Epithelial cell of proximal tubule (primary cell): ENCODE measurements at regions not wholly inside any gene's neighbourhood (a gene's known extent, or its start where the extent isn't known, plus 50 kb on each side); places are given as distances from the start of the nearest gene placed in this dataset.

ENCODE experiments used
- DNase-seq: peaks from one replicate; pipeline ENCODE4 v3.0.0-alpha.2; 2011; ENCODE audit warnings: low read depth
- H3K4me3 ChIP-seq: 2 replicates; pipeline ENCODE4 v1.5.1; 2011; ENCODE audit warnings: low read depth, mild to moderate bottlenecking, low read length
- TF ChIP-seq, protein P1 (sequence below): conservative IDR thresholded peaks from 2 replicates; pipeline ENCODE4 v1.5.1; 2012; ENCODE audit warnings: low read depth, mild to moderate bottlenecking, low read length

DNA sequence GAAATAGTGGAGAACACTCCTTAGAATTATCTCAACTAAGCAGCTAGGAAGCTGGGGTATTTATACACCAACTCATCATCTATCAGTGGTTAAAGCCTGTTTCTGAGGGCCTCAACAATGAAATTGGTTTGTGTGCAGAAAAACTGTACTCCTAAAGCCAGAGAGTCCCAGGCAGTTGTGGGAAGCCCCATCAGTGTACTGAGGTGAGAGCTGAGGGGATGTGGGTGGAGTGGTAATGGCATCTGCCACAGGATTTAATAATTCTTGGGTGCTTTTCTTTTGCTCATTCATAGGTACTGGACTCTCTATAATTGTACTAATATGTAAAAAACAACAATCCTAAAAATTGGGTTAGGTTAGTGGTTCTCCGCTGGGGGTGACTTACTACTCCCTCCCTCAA lies 267.5 kb downstream of the PTEN start:
- H3K4me3 ChIP-seq: no peak overlapping the region

DNA sequence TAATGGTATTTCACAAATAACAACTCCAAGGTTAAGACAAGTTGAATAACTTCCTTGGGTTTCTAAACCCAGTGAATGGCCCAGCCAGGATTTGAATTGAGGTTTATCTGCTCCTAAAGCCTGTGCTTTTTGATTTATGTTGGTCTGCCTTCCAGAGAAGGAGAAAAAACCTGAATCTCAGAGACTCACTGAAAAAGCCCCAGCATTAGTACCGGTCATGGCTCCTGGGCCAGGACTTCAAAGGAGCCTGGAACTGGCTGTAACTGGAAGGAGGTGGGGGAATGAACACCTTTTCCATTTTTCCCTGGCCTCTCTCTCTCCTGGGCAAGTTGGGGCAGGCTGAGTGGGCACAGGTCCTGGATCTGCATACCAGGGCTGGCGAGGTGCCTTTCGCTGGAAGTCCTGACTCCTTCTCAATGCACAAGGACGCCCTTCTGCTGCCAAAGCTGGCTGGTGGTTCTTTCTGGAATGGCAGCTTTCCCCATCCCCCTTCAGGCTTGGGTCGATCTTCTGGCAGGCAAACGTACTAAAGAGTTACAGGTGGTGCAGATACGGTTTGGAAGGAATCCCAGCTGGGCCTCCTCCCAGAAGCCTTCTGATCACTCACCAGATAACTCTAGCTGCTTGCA lies 268.2 kb downstream of the PTEN start:
- DNase-seq: no peak
- TF ChIP-seq, protein P1, sequence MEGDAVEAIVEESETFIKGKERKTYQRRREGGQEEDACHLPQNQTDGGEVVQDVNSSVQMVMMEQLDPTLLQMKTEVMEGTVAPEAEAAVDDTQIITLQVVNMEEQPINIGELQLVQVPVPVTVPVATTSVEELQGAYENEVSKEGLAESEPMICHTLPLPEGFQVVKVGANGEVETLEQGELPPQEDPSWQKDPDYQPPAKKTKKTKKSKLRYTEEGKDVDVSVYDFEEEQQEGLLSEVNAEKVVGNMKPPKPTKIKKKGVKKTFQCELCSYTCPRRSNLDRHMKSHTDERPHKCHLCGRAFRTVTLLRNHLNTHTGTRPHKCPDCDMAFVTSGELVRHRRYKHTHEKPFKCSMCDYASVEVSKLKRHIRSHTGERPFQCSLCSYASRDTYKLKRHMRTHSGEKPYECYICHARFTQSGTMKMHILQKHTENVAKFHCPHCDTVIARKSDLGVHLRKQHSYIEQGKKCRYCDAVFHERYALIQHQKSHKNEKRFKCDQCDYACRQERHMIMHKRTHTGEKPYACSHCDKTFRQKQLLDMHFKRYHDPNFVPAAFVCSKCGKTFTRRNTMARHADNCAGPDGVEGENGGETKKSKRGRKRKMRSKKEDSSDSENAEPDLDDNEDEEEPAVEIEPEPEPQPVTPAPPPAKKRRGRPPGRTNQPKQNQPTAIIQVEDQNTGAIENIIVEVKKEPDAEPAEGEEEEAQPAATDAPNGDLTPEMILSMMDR: no peak

More for the DNA sequence above, 267.5 kb downstream of the PTEN start:
- no peak for DNase-seq
- TF ChIP-seq, protein P1: no peak

DNA sequence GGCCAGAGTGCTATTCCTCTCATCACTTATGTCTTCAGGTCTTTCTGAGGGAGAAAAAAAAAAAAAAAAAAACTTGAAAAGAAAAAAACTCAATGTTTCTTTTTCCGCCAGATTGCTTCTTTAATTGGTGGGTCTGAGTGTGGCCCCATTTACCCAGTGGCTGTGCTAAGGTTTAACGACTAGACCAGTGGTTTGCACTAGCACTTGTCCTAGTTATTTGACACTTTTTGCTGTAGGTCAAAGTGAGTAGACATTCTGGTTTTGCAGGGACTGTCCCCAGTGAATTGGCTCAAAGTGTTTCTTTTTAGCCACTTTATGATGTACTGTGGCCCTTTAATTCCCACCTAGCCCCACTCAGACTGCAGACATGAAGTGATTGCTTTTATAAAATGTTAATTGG lies 273.3 kb downstream of the PTEN start:
- TF ChIP-seq, protein P1: no peak
- no peak overlapping the region for H3K4me3 ChIP-seq
- no peak for DNase-seq

More for the DNA sequence above, 268.2 kb downstream of the PTEN start:
- H3K4me3 ChIP-seq: no peak overlapping the region

DNA sequence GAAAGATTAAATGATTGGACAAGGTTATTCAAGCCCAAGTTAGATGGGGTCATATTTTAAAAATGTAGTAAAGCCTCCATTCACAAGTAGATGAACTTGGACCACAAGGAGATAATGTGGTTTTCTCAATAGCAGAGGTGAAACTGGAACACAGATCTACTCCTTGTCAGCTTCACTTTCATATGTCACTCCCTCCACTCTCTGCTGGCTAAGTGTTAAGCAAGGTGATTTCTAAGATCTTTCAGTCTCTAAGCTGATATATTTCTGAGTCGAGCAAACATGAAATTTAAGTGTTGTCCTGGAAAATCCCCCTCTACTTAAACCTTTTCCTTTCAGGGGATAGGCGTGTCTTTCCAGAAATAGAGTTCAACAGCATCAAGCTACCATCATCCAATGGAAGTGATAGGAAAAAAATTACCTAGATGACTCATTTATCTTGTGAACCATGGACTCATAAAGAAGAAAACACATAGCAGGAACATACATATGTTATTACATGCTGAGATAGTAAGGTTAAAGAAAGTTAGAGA lies 275.0 kb downstream of the PTEN start:
- no peak for DNase-seq
- H3K4me3 ChIP-seq: no peak overlapping the region
- TF ChIP-seq, protein P1: no peak

DNA sequence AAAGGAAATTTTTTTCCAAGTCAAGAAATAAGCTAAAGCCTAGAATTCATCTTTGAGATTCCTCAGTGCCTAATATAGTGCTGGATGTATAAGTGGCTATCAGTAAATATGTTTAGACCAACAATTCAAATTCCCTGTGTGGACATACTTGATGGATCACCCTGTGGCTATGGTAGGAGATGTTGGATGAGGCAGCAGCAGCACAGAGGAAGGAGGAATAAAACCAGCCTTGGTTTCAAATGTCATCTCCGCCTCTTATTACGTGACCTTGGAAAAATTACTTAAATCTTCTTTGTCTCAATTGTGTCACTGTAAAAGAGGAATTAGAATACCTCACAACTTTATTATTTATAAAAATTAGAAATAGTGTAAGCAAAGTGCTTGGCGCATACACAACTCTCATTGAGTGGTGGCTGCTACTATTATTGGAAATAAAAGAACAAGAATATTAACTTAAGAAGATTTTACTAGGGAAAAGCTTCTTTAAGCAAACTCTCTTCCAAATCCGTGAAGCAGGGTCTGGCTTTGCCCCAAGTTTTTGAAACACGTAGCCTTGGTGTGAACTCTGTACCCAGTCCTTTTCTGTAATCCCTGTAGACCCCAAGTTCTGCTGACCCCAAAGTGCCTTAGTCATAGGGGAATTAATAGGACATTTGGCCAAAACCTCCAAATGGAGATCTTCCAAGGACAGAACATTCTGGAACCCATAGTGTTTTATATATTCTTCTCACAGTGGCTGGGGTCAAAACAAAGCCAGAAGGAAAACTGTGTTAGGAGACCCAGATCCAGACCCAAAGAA lies 283.8 kb downstream of the PTEN start:
- no peak for DNase-seq
- TF ChIP-seq, protein P1: no peak
- no peak overlapping the region for H3K4me3 ChIP-seq

DNA sequence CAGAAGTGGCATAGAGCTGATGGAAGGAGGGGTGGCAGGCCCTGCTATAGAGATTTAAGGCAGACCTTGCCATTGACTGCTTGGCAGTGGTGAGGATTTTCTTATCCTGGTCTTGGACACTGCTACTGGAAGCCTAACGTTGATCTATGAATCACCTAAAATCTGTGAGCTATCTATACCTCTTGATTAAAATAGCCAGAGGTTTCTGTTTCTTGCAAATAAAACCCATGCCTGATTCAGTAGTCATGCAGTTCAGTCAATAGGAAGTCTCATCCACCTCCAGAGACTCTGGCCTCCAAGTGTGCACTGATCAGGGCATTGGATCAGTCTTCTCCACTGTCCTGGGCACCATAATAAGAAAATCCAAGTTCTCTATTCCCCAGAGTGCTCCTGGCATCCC lies 286.5 kb downstream of the PTEN start:
- TF ChIP-seq, protein P1: no peak

DNA sequence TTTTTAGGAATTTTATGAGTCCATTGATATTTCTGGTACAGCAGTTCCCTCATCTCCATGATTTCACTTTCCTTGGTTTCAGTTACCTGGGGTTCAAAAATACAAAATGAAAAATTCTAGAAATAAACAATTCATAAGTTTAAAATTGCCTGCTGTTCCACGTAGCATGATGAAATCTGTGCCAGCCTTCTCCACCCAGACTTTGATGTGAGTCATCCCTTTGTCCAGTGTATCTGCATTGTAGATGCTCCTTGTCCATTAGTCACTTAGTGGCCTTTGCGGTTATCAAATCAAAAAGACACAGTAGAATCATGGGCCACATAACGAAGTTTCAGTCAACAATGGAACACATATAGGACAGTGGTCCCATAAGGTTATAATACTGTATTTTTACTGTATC lies 286.9 kb downstream of the PTEN start:
- TF ChIP-seq, protein P1: no peak
- no peak for DNase-seq
- no peak overlapping the region for H3K4me3 ChIP-seq

More for the DNA sequence above, 286.5 kb downstream of the PTEN start:
- no peak for DNase-seq
- no peak overlapping the region for H3K4me3 ChIP-seq
